Neuronal stem cell (in vitro differentiated cells): ENCODE measurements at regions not wholly inside any gene's neighbourhood (a gene's known extent, or its start where the extent isn't known, plus 50 kb on each side); places are given as distances from the start of the nearest gene placed in this dataset.

ENCODE experiments used
- DNase-seq: peaks from one replicate; pipeline ENCODE4 v3.0.0-alpha.2; 2013; ENCODE audit warnings: low spot score
- H2AFZ ChIP-seq: one replicate; pipeline ENCODE4 v1.6.1; 2013; ENCODE audit warnings: mild to moderate bottlenecking, low read length, inconsistent platforms
- H2AK5ac ChIP-seq: 2 replicates; pipeline ENCODE4 v1.6.1; 2013; ENCODE audit warnings: low read depth, mild to moderate bottlenecking, inconsistent platforms, low read length, moderate library complexity, mixed read lengths
- H2BK120ac ChIP-seq: 2 replicates; pipeline ENCODE4 v1.6.1; 2013; ENCODE audit warnings: low read depth, mild to moderate bottlenecking, inconsistent platforms, low read length, moderate library complexity, mixed read lengths
- H2BK12ac ChIP-seq: one replicate; pipeline ENCODE4 v1.6.1; 2013; ENCODE audit warnings: low read length, inconsistent platforms
- H2BK15ac ChIP-seq: 2 replicates; pipeline ENCODE4 v1.6.1; 2013; ENCODE audit warnings: mild to moderate bottlenecking, low read length, inconsistent platforms, mixed read lengths
- H2BK5ac ChIP-seq: one replicate; pipeline ENCODE4 v1.6.1; 2013; ENCODE audit warnings: inconsistent platforms, mild to moderate bottlenecking, low read length, moderate library complexity
- H3K14ac ChIP-seq: one replicate; pipeline ENCODE4 v1.6.1; 2013; ENCODE audit warnings: low read length, inconsistent platforms
- H3K18ac ChIP-seq: 2 replicates; pipeline ENCODE4 v1.6.1; 2013; ENCODE audit warnings: low read length, inconsistent platforms
- H3K23ac ChIP-seq: 2 replicates; pipeline ENCODE4 v1.6.1; 2013; ENCODE audit warnings: low read depth, mild to moderate bottlenecking, mixed read lengths, low read length, inconsistent platforms; ENCODE audit not compliant: poor library complexity
- H3K27ac ChIP-seq: replicated peaks from 3 replicates; pipeline ENCODE4 v1.5.1; 2013; ENCODE audit warnings: low read length, inconsistent platforms
- H3K27me3 ChIP-seq, 3 experiments: 2 replicates each; pipeline ENCODE4 v1.6.1; 2013; ENCODE audit warnings: low read length in 3 of 3, mild to moderate bottlenecking in 2 of 3, inconsistent platforms in 1 of 3, low read depth in 1 of 3, mixed read lengths in 1 of 3, moderate library complexity in 1 of 3; ENCODE audit not compliant: control insufficient read depth in 3 of 3, insufficient read depth in 3 of 3
- H3K36me3 ChIP-seq, 2 donors: replicated peaks in 1 of 2; 2 replicates each; pipeline ENCODE4 v1.6.1; 2013; ENCODE audit warnings: low read length in 2 of 2; ENCODE audit not compliant: control insufficient read depth in 2 of 2, insufficient read depth in 2 of 2
- H3K4ac ChIP-seq: 2 replicates; pipeline ENCODE4 v1.6.1; 2013; ENCODE audit warnings: inconsistent platforms, mild to moderate bottlenecking, low read length, moderate library complexity
- H3K4me1 ChIP-seq, 2 donors: 1 replicate in 1 of 2; 2 replicates in 1 of 2; pipeline ENCODE4 v1.6.1; 2013; ENCODE audit warnings: low read length in 2 of 2, low read depth in 1 of 2; ENCODE audit not compliant: control insufficient read depth in 2 of 2, insufficient read depth in 1 of 2
- H3K4me2 ChIP-seq: one replicate; pipeline ENCODE4 v1.6.1; 2013; ENCODE audit warnings: mild to moderate bottlenecking, low read length, inconsistent platforms; ENCODE audit not compliant: insufficient read depth, poor library complexity, severe bottlenecking
- H3K4me3 ChIP-seq, 2 donors: 2 replicates each; pipeline ENCODE4 v1.5.1; 2013; ENCODE audit warnings: low read length in 2 of 2, mild to moderate bottlenecking in 2 of 2, inconsistent platforms in 1 of 2, moderate library complexity in 1 of 2
- H3K79me1 ChIP-seq: one replicate; pipeline ENCODE4 v1.6.1; 2013; ENCODE audit warnings: low read depth, mild to moderate bottlenecking, inconsistent platforms, low read length, moderate library complexity
- H3K9ac ChIP-seq: one replicate; pipeline ENCODE4 v1.6.1; 2013; ENCODE audit warnings: mild to moderate bottlenecking, low read depth, low read length, inconsistent platforms; ENCODE audit not compliant: poor library complexity
- H3K9me3 ChIP-seq, 2 donors: replicated peaks in 1 of 2; 2 replicates each; pipeline versions ENCODE3 to v1.6.1; 2013; ENCODE audit warnings: low read length in 2 of 2, mild to moderate bottlenecking in 2 of 2, inconsistent platforms in 1 of 2, low read depth in 1 of 2, mixed read lengths in 1 of 2, moderate library complexity in 1 of 2; ENCODE audit not compliant: control insufficient read depth in 2 of 2, insufficient read depth in 1 of 2
- H4K8ac ChIP-seq: one replicate; pipeline ENCODE4 v1.6.1; 2013; ENCODE audit warnings: low read depth, mild to moderate bottlenecking, inconsistent platforms, low read length, moderate library complexity
- H4K91ac ChIP-seq: one replicate; pipeline ENCODE4 v1.6.1; 2013; ENCODE audit warnings: low read length, low read depth, mild to moderate bottlenecking, inconsistent platforms; ENCODE audit not compliant: poor library complexity
- WGBS, 2 donors: extraction: QIAGEN DNeasy Blood & Tissue Kit; methylation state at CpG; one replicate each; pipeline ENCODE4 v1.1.7; 2013; ENCODE audit warnings: missing lambda C conversion rate in 2 of 2, mixed read lengths in 1 of 2; ENCODE audit not compliant: insufficient read length in 2 of 2, insufficient replicate concordance in 1 of 2; ENCODE audit errors: extremely low coverage in 2 of 2; 5-methylcytosine and 5-hydroxymethylcytosine counted together

DNA sequence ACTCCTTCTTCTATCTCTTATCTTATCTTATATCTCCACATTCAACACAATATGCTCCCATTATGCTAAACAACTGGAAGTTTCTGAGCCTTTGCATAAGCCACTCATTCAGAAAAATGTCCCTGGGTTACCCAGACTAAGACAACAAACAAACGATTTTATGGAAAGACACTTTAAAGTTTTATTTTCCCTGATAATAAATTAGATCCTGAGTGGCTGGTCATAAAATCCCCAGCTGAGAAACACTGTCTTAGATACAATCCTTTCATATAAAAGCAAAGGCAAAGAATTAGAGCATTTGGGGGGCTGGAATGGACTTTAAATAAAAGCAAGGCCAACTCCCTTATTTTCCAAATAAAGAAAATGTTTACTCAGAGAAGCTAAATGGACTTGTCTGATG, 322.3 kb downstream of the GBE1 start:
- Histone ChIP-seq H4K8ac (no peak overlapping the region), H2AK5ac (no peak overlapping the region), H3K4me3 (no peak overlapping the region), H3K79me1 (no peaks in the 10 kb centered on the region), H3K4me2 (no peak overlapping the region), H3K36me3 (no peaks in the 10 kb centered on the region), H3K4ac (no peak overlapping the region), H2BK120ac (no peak overlapping the region), H3K27me3 (no peaks in the 10 kb centered on the region), H3K27ac (no peak overlapping the region), H3K9ac (no peak overlapping the region), H4K91ac (no peak overlapping the region), H3K14ac (no peak overlapping the region), H3K9me3 (no peaks in the 10 kb centered on the region), H2BK15ac (no peak overlapping the region), H2BK12ac (no peak overlapping the region), H2AFZ (no peak overlapping the region), H2BK5ac (no peak overlapping the region), H3K4me1 (peaks cover 0 to 2% of the 10 kb centered on the region in 2 donors), H3K18ac (no peak overlapping the region), H3K23ac (no peak overlapping the region)
- no CpG with 5 or more reads among the region's 1 CpG for WGBS, 2 donors
- DNase-seq = no peak

DNA sequence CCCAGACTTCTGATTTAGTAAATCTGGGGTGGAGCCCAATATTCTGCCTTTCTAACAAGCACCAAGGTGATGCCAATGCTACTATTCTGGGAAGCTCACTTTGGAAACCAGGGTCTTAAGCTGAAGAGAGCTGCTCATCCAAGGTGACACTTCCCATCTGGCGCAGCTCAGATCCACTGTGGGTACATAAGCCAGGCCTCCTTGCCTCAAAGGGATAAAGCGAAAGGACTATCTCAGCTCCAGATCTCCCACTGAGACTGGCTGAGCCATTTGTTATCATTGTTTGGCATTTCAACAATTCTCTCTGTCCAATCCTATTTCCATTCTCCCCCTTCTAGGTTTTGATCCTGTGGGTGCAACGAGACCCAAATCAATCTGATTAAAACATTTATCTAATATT, 323.8 kb downstream of the GBE1 start:
- Histone ChIP-seq H3K9ac (no peak overlapping the region), H3K27ac (no peak overlapping the region), H3K4me2 (no peak overlapping the region), H3K36me3 (no peaks in the 10 kb centered on the region), H2BK15ac (no peak overlapping the region), H3K4me3 (no peak overlapping the region), H3K4ac (no peak overlapping the region), H3K9me3 (no peaks in the 10 kb centered on the region), H2AFZ (no peak overlapping the region), H2AK5ac (no peak overlapping the region), H2BK120ac (no peak overlapping the region), H3K4me1 (peaks cover 0 to 2% of the 10 kb centered on the region in 2 donors), H3K18ac (no peak overlapping the region), H2BK5ac (no peak overlapping the region), H4K91ac (no peak overlapping the region), H3K23ac (no peak overlapping the region), H3K27me3 (no peaks in the 10 kb centered on the region), H2BK12ac (no peak overlapping the region), H3K79me1 (no peaks in the 10 kb centered on the region), H3K14ac (no peak overlapping the region), H4K8ac (no peak overlapping the region)
- no CpG with 5 or more reads among the region's 3 CpGs for WGBS, 2 donors
- no peak for DNase-seq

DNA sequence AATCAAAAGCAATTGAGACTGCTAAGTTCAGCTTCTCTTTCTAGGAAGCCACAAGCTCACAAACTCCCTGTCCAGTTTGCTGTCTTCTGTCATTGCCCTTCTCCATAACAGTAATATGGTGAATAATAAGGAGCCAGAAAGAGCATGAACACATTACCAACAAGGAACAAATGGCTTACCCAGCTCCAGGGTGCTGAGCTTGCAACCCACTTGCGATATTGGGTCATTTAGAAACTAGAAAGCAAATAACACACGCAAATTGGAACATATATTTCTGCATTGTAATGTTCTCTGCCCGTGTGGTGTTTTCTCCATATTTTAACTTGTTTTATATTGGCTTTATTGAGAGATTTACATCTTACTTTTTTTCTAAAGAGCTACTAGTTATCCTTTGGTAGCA, 325.3 kb downstream of the GBE1 start:
- H3K4me2 ChIP-seq = no peak overlapping the region
- H2AK5ac ChIP-seq = no peak overlapping the region
- no peak overlapping the region for H4K91ac ChIP-seq
- H3K27me3 ChIP-seq = no peaks in the 10 kb centered on the region
- no peak overlapping the region for H3K14ac ChIP-seq
- H3K4ac ChIP-seq = no peak overlapping the region
- H3K4me3 ChIP-seq = no peak overlapping the region
- H3K9me3 ChIP-seq = no peaks in the 10 kb centered on the region
- no peak overlapping the region for H2BK15ac ChIP-seq
- no peak overlapping the region for H4K8ac ChIP-seq
- peaks cover 0 to 2% of the 10 kb centered on the region in 2 donors for H3K4me1 ChIP-seq
- no peak for DNase-seq
- WGBS, 2 donors = no CpG with 5 or more reads among the region's 3 CpGs
- no peak overlapping the region for H2BK12ac ChIP-seq
- no peak overlapping the region for H3K9ac ChIP-seq
- no peak overlapping the region for H3K27ac ChIP-seq
- no peak overlapping the region for H3K23ac ChIP-seq
- no peak overlapping the region for H2BK5ac ChIP-seq
- no peak overlapping the region for H3K18ac ChIP-seq
- no peak overlapping the region for H2BK120ac ChIP-seq
- H2AFZ ChIP-seq = no peak overlapping the region
- no peaks in the 10 kb centered on the region for H3K36me3 ChIP-seq
- H3K79me1 ChIP-seq = no peaks in the 10 kb centered on the region

DNA sequence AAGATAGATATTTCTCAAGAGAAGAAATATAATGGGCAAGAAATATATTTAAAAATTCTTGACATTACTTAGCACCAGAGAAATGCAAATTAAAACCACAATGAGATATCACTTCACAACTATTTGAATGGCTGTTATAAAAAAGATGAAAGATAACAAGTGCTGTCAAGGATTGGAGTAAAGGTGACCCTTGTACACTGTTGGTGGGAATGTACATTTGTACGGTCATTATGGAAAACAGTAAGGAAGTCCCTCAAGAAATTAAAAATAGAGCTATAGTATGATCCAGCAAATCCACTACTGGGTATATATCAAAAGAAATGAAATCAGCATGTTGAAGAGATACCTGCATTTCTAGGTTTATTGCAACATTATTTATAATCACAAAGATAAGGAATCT, 326.4 kb downstream of the GBE1 start:
- no peak for DNase-seq
- H2AFZ ChIP-seq = no peak overlapping the region
- no peak overlapping the region for H3K4me2 ChIP-seq
- H4K91ac ChIP-seq = no peak overlapping the region
- H3K4me1 ChIP-seq = peaks cover 0 to 2% of the 10 kb centered on the region in 2 donors
- no peak overlapping the region for H2AK5ac ChIP-seq
- H4K8ac ChIP-seq = no peak overlapping the region
- no peak overlapping the region for H2BK5ac ChIP-seq
- no peak overlapping the region for H3K4ac ChIP-seq
- H2BK15ac ChIP-seq = no peak overlapping the region
- no peak overlapping the region for H3K18ac ChIP-seq
- no peaks in the 10 kb centered on the region for H3K36me3 ChIP-seq
- H3K9ac ChIP-seq = no peak overlapping the region
- H2BK120ac ChIP-seq = no peak overlapping the region
- H3K14ac ChIP-seq = no peak overlapping the region
- H3K79me1 ChIP-seq = no peaks in the 10 kb centered on the region
- H2BK12ac ChIP-seq = no peak overlapping the region
- no peaks in the 10 kb centered on the region for H3K27me3 ChIP-seq
- WGBS, 2 donors = no CpG with 5 or more reads among the region's 1 CpG
- no peaks in the 10 kb centered on the region for H3K9me3 ChIP-seq
- no peak overlapping the region for H3K27ac ChIP-seq
- H3K23ac ChIP-seq = no peak overlapping the region
- H3K4me3 ChIP-seq = no peak overlapping the region
